GM12878 (cell line): ENCODE measurements at regions not wholly inside any gene's neighbourhood (a gene's known extent, or its start where the extent isn't known, plus 50 kb on each side); places are given as distances from the start of the nearest gene placed in this dataset.

ENCODE experiments used
- ATAC-seq: fragments of 200-7000 bp; cut with Tn5 transposase; 3 replicates; pipeline ENCODE4 v1.9.1; 2020; ENCODE audit warnings: mild to moderate bottlenecking, moderate library complexity
- BruUV-seq: library from RNA; stranded (reverse); fragments of 400-500 nt; replicated peaks from 2 replicates; lab custom pipeline; 2021; lab: Mats Ljungman, UMichigan
- CTCF ChIA-PET: fragments of 300-600 bp; sonication (Branson Sonifier 250); formaldehyde crosslinking; extraction: SDS; loops from one replicate; lab custom pipeline; 2021; ENCODE audit warnings: inconsistent platforms; lab: Yijun Ruan, JAX
- POLR2A ChIA-PET: fragments of 350-600 bp; formaldehyde crosslinking; extraction: SDS; loops from one replicate; lab custom pipeline; 2021; ENCODE audit warnings: inconsistent platforms; lab: Charles Lee
- RAD21 ChIA-PET: fragments of 300-600 bp; sonication (Branson Sonifier 250); formaldehyde crosslinking; loops from one replicate; lab custom pipeline; 2023; ENCODE audit warnings: antibody characterized with exemption; ENCODE audit not compliant: unreplicated experiment; lab: Charles Lee
- SMC1A ChIA-PET: fragments of 300-600 bp; sonication (Branson Sonifier 250); formaldehyde crosslinking; loops from one replicate; lab custom pipeline; 2023; ENCODE audit not compliant: unreplicated experiment, uncharacterized antibody; lab: Charles Lee
- DNase-seq: peaks from one replicate; pipeline ENCODE4 v3.0.0-alpha.2; 2011; ENCODE audit warnings: low read depth, low spot score
- FAIRE-seq: peaks from 3 replicates; lab custom pipeline; 2011; peaks lifted over from hg19 to GRCh38; lab: Jason Lieb, UNC
- H2AFZ ChIP-seq: 2 replicates; pipeline ENCODE4 v1.6.0; 2011; ENCODE audit warnings: low read depth, low read length, control low read depth; ENCODE audit not compliant: control insufficient read depth
- H3K27ac ChIP-seq: 2 replicates; pipeline ENCODE4 v1.5.1; 2011; ENCODE audit warnings: control low read depth; ENCODE audit not compliant: control insufficient read depth, insufficient read depth
- H3K27me3 ChIP-seq, 2 experiments: replicated peaks in 1 of 2; 2 replicates each; pipeline versions ENCODE4 v1.6.0 to v1.6.1; 2011; ENCODE audit warnings: low read length in 1 of 2; ENCODE audit not compliant: control insufficient read depth in 2 of 2, insufficient read depth in 2 of 2
- H3K36me3 ChIP-seq, 2 experiments: 2 replicates each; pipeline ENCODE4 v1.5.1; 2011; ENCODE audit warnings: low read length in 1 of 2; ENCODE audit not compliant: control insufficient read depth in 2 of 2, insufficient read depth in 2 of 2
- H3K4me1 ChIP-seq: 2 replicates; pipeline ENCODE4 v1.6.1; 2011; ENCODE audit warnings: mild to moderate bottlenecking, low read length, moderate library complexity, mixed read lengths; ENCODE audit not compliant: control insufficient read depth, insufficient read depth
- H3K4me2 ChIP-seq: 2 replicates; pipeline ENCODE4 v1.6.0; 2011; ENCODE audit warnings: control low read depth; ENCODE audit not compliant: control insufficient read depth, insufficient read depth
- H3K4me3 ChIP-seq: fragments of 200-600 bp; sonication (generic); 2 replicates; pipeline ENCODE4 v1.5.1; 2016
- H3K79me2 ChIP-seq: 2 replicates; pipeline ENCODE4 v1.6.0; 2011; ENCODE audit warnings: low read length; ENCODE audit not compliant: control insufficient read depth, insufficient read depth
- H3K9ac ChIP-seq: 2 replicates; pipeline ENCODE4 v1.8.0; 2011; ENCODE audit warnings: low read length, control low read depth, mixed read lengths; ENCODE audit not compliant: control insufficient read depth, insufficient read depth
- H3K9me3 ChIP-seq: replicated peaks from 3 replicates; pipeline ENCODE4 v1.5.1; 2011; ENCODE audit warnings: mild to moderate bottlenecking, low read length; ENCODE audit not compliant: control insufficient read depth, insufficient read depth
- H4K20me1 ChIP-seq: 2 replicates; pipeline ENCODE4 v1.6.0; 2011; ENCODE audit not compliant: control insufficient read depth, insufficient read depth
- IRF4 ChIP-seq: IDR thresholded peaks from 2 replicates; pipeline ENCODE4 v1.6.1; 2011; ENCODE audit warnings: low read depth, low read length
- TCF3 ChIP-seq: IDR thresholded peaks from 2 replicates; pipeline ENCODE4 v1.6.1; 2012; ENCODE audit warnings: low read depth, mild to moderate bottlenecking, low read length, borderline replicate concordance; ENCODE audit not compliant: insufficient read depth
- ZNF274 ChIP-seq: IDR thresholded peaks from one replicate; pipeline ENCODE4 v1.8.0; 2011; ENCODE audit not compliant: insufficient read length, insufficient read depth
- ZNF622 ChIP-seq: fragments of 450-650 bp; IDR thresholded peaks from 2 replicates; pipeline ENCODE4 v1.6.1; 2017; ENCODE audit warnings: mild to moderate bottlenecking, inconsistent platforms
- WGBS: methylation state at CpG from one replicate; pipeline ENCODE4 v1.1.6; 2016; ENCODE audit warnings: low lambda C conversion rate; ENCODE audit not compliant: insufficient replicate concordance, insufficient coverage; ENCODE audit errors: missing lambda C conversion rate; 5-methylcytosine and 5-hydroxymethylcytosine counted together
- in situ Hi-C: fragments of 300-500 bp; cut with MboI; formaldehyde crosslinking; loops from 9 replicates; pipeline ENCODE4 v1.14.3; 2018; ENCODE audit warnings: mixed read lengths
- intact Hi-C: fragments of 100-400 bp; cut with micrococcal nuclease; formaldehyde crosslinking; loops from one replicate; pipeline ENCODE4 v1.14.2; 2022; ENCODE audit not compliant: unreplicated experiment
- TF ChIP-seq, protein P1 (sequence below): fragments of 450-650 bp; IDR thresholded peaks from 2 replicates; pipeline ENCODE4 v1.6.1; 2017; ENCODE audit warnings: mild to moderate bottlenecking, moderate library complexity

- TF ChIP-seq, protein P1, sequence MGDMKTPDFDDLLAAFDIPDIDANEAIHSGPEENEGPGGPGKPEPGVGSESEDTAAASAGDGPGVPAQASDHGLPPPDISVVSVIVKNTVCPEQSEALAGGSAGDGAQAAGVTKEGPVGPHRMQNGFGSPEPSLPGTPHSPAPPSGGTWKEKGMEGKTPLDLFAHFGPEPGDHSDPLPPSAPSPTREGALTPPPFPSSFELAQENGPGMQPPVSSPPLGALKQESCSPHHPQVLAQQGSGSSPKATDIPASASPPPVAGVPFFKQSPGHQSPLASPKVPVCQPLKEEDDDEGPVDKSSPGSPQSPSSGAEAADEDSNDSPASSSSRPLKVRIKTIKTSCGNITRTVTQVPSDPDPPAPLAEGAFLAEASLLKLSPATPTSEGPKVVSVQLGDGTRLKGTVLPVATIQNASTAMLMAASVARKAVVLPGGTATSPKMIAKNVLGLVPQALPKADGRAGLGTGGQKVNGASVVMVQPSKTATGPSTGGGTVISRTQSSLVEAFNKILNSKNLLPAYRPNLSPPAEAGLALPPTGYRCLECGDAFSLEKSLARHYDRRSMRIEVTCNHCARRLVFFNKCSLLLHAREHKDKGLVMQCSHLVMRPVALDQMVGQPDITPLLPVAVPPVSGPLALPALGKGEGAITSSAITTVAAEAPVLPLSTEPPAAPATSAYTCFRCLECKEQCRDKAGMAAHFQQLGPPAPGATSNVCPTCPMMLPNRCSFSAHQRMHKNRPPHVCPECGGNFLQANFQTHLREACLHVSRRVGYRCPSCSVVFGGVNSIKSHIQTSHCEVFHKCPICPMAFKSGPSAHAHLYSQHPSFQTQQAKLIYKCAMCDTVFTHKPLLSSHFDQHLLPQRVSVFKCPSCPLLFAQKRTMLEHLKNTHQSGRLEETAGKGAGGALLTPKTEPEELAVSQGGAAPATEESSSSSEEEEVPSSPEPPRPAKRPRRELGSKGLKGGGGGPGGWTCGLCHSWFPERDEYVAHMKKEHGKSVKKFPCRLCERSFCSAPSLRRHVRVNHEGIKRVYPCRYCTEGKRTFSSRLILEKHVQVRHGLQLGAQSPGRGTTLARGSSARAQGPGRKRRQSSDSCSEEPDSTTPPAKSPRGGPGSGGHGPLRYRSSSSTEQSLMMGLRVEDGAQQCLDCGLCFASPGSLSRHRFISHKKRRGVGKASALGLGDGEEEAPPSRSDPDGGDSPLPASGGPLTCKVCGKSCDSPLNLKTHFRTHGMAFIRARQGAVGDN, result no peak
- TF ChIP-seq ZNF622, result no peak
- TF ChIP-seq ZNF274, result no peak
- no peak for TF ChIP-seq TCF3
- TF ChIP-seq, all 136 proteins: peak for 0
Observed at GRCh38 chr3:68103811-68104210, 449.4 kb upstream of the SUCLG2 start (continued).

DNA sequence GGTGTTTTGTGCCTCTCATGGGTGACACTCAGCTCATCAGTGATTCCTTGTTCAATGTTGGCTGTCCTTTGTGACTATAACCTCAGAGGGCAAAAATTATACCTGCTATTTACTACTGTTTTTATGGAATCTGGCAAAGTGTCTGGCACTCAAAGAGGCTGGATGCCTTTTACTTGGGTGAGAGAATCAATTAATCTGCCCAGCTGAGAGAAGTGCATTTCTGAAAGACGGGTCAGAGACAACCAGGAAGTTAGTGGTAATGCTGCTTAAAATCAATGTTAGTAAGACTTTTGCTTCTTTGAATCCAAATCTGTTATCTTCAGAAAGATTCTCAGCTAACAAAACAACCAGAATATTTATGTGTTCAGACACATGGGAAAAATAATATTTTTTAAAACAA is 436.2 kb upstream of the SUCLG2 start:
- no peak overlapping the region for H3K9ac ChIP-seq
- no peak overlapping the region for H3K4me2 ChIP-seq
- ATAC-seq (no peak), DNase-seq (no peak), FAIRE-seq (no peak)
- H3K4me1 ChIP-seq, result no peaks in the 10 kb centered on the region
- ChIA-PET CTCF (no interaction called here), SMC1A (no interaction called here), RAD21 (no interaction called here), POLR2A (no interaction called here)
- no TSS peak for BruUV-seq
- TF ChIP-seq IRF4, result no peak
- H3K4me3 ChIP-seq, result no peak overlapping the region
- in situ Hi-C loops, result no loop called here
- no peaks in the 10 kb centered on the region for H3K27me3 ChIP-seq
- intact Hi-C loops, result no loop called here
- H4K20me1 ChIP-seq, result peaks cover 3% of the 10 kb centered on the region; the same call in 1 of the 2 replicates
- no peaks in the 10 kb centered on the region for H3K79me2 ChIP-seq
- H3K27ac ChIP-seq, result no peak overlapping the region
- no peak overlapping the region for H2AFZ ChIP-seq
- H3K36me3 ChIP-seq, result no peaks in the 10 kb centered on the region
- 0% methylated on average over 1 of the region's 1 CpG for WGBS
- no peaks in the 10 kb centered on the region for H3K9me3 ChIP-seq
